ENCODE measurements at regions not wholly inside any gene's neighbourhood (a gene's known extent, or its start where the extent isn't known, plus 50 kb on each side); places are given as distances from the start of the nearest gene placed in this dataset.

GRCh38 chr21:40901691-40902090 is 54.7 kb upstream of the DSCAM start:
- no peak for DNase-seq

GRCh38 chr21:40902299-40902698 is 55.3 kb upstream of the DSCAM start:
- DNase-seq = peak; percentile 45

GRCh38 chr21:40902993-40903392 is 56.0 kb upstream of the DSCAM start:
- DNase-seq = no peak

- no peak for DNase-seq
Measured at GRCh38 chr21:40905251-40905650, 58.3 kb upstream of the DSCAM start.

GRCh38 chr21:40912375-40912774 is 65.4 kb upstream of the DSCAM start:
- no peak for DNase-seq

GRCh38 chr21:40915114-40915513 is 68.2 kb upstream of the DSCAM start:
- no peak for DNase-seq

GRCh38 chr21:40923407-40923806 is 76.4 kb upstream of the DSCAM start:
- DNase-seq = no peak

- no peak for DNase-seq
Measured at GRCh38 chr21:40923901-40924300, 76.9 kb upstream of the DSCAM start.

- DNase-seq = no peak
Measured at GRCh38 chr21:40924641-40925040, 77.7 kb upstream of the DSCAM start.

GRCh38 chr21:40926238-40926637 is 79.3 kb upstream of the DSCAM start:
- DNase-seq = no peak

- DNase-seq = no peak
Measured at GRCh38 chr21:40929833-40930232, 82.9 kb upstream of the DSCAM start.

- DNase-seq = no peak
Measured at GRCh38 chr21:40931197-40931596, 84.2 kb upstream of the DSCAM start.

- no peak for DNase-seq
Measured at GRCh38 chr21:40936178-40936577, 89.2 kb upstream of the DSCAM start.

GRCh38 chr21:40936771-40937261 is 89.9 kb upstream of the DSCAM start:
- DNase-seq = no peak

GRCh38 chr21:40938078-40938477 is 91.1 kb upstream of the DSCAM start:
- DNase-seq = no peak

GRCh38 chr21:40938611-40939010 is 91.7 kb upstream of the DSCAM start:
- no peak for DNase-seq

- no peak for DNase-seq
Measured at GRCh38 chr21:40947713-40948112, 100.8 kb upstream of the DSCAM start.

- DNase-seq = no peak
Measured at GRCh38 chr21:40950970-40951369, 104.0 kb upstream of the DSCAM start.

- DNase-seq = no peak
Measured at GRCh38 chr21:40952551-40953323, 105.8 kb upstream of the DSCAM start.

- no peak for DNase-seq
Measured at GRCh38 chr21:40964691-40965090, 117.7 kb upstream of the DSCAM start.

- DNase-seq = no peak
Measured at GRCh38 chr21:40967771-40968170, 120.8 kb upstream of the DSCAM start.

GRCh38 chr21:40972151-40972550 is 125.2 kb upstream of the DSCAM start:
- peak; percentile 15 for DNase-seq

GRCh38 chr21:40976198-40977109 is 129.5 kb upstream of the DSCAM start:
- no peak for DNase-seq

- no peak for DNase-seq
Measured at GRCh38 chr21:40985370-40985769, 138.4 kb upstream of the DSCAM start.
